ENCODE measurements at regions not wholly inside any gene's neighbourhood (a gene's known extent, or its start where the extent isn't known, plus 50 kb on each side); places are given as distances from the start of the nearest gene placed in this dataset.

DNA sequence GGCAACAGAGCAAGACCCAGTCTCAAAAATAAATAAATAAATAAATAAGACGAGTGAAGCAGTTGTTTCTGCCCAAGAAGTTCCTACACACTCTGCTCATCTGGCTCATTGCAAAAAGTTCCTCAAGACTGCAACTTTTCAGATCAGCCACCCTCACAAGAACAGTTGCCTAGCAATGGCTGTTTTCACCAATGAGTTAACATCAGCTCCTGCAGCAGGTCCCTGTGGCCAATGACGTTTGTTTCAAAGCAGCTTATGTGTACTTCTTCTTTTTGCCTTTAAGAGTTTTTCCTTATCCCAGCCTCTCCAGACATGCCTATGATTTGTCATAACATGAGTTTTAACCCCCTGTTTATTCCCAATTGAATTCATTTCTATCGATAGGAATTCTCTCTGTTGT is 118.4 kb upstream of the SPRED1 start:
- no peak for TF ChIP-seq POLR2AphosphoS5 (IDR thresholded peaks at IDR 0.05; ENCODE audit: insufficient read depth, low read depth, low read length)
- TF ChIP-seq, protein P1, sequence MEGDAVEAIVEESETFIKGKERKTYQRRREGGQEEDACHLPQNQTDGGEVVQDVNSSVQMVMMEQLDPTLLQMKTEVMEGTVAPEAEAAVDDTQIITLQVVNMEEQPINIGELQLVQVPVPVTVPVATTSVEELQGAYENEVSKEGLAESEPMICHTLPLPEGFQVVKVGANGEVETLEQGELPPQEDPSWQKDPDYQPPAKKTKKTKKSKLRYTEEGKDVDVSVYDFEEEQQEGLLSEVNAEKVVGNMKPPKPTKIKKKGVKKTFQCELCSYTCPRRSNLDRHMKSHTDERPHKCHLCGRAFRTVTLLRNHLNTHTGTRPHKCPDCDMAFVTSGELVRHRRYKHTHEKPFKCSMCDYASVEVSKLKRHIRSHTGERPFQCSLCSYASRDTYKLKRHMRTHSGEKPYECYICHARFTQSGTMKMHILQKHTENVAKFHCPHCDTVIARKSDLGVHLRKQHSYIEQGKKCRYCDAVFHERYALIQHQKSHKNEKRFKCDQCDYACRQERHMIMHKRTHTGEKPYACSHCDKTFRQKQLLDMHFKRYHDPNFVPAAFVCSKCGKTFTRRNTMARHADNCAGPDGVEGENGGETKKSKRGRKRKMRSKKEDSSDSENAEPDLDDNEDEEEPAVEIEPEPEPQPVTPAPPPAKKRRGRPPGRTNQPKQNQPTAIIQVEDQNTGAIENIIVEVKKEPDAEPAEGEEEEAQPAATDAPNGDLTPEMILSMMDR (IDR thresholded peaks at IDR 0.05; ENCODE audit: extremely low read depth in 1 of 2, insufficient read depth in 1 of 2, low read depth in 1 of 2, low read length in 2 of 2), result no peak
- TF ChIP-seq POLR2A (IDR thresholded peaks at IDR 0.05; ENCODE audit: low read depth, low read length), result no peak
- TF ChIP-seq EZH2 (IDR thresholded peaks at IDR 0.05; ENCODE audit: borderline replicate concordance, low read depth, low read length, severe bottlenecking), result no peak
- TF ChIP-seq FOS (IDR thresholded peaks at IDR 0.05; ENCODE audit: borderline replicate concordance, insufficient read depth, low read length), result no peak
- TF ChIP-seq, protein P2, sequence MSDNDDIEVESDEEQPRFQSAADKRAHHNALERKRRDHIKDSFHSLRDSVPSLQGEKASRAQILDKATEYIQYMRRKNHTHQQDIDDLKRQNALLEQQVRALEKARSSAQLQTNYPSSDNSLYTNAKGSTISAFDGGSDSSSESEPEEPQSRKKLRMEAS (IDR thresholded peaks at IDR 0.05; ENCODE audit: insufficient read depth, insufficient read length), result no peak

Measured in endothelial cell of umbilical vein (primary cell).